ENCODE measurements at regions not wholly inside any gene's neighbourhood (a gene's known extent, or its start where the extent isn't known, plus 50 kb on each side); places are given as distances from the start of the nearest gene placed in this dataset.

GRCh38 chr5:15220642-15221173 lies 279.3 kb upstream of the FBXL7 start:
- no peak for TF ChIP-seq POLR2AphosphoS5 (IDR thresholded peaks at IDR 0.05)
- TF ChIP-seq CTCF (IDR thresholded peaks at IDR 0.05 in 8 of 11, conservative IDR thresholded peaks at IDR 0.05 in 3 of 11): no peak
- no peak for TF ChIP-seq POLR2A (IDR thresholded peaks at IDR 0.05)

All from spleen (tissue), 7 donors.